H7 (cell line): ENCODE measurements at regions not wholly inside any gene's neighbourhood (a gene's known extent, or its start where the extent isn't known, plus 50 kb on each side); places are given as distances from the start of the nearest gene placed in this dataset.

Source experiments
- DNase-seq: peaks from one replicate; pipeline ENCODE4 v3.0.0; 2012
- H3K27me3 ChIP-seq: 2 replicates; pipeline ENCODE4 v1.6.0; 2011; ENCODE audit warnings: mild to moderate bottlenecking, low read length; ENCODE audit not compliant: control insufficient read depth, insufficient read depth
- H3K36me3 ChIP-seq: replicated peaks from 2 replicates; pipeline ENCODE4 v1.5.1; 2011; ENCODE audit warnings: low read length; ENCODE audit not compliant: control insufficient read depth, insufficient read depth
- H3K4me3 ChIP-seq: 2 replicates; pipeline ENCODE4 v1.5.1; 2011; ENCODE audit warnings: low read depth, mild to moderate bottlenecking, control low read depth, low read length, moderate library complexity; ENCODE audit not compliant: insufficient read depth

- Histone ChIP-seq H3K4me3 (no peak overlapping the region), H3K27me3 (no peaks in the 10 kb centered on the region), H3K36me3 (no peaks in the 10 kb centered on the region)
Measured at GRCh38 chr2:167380555-167380954, 492.3 kb downstream of the XIRP2 start.

GRCh38 chr2:167380094-167380493 is 491.8 kb downstream of the XIRP2 start:
- Histone ChIP-seq H3K36me3 (no peaks in the 10 kb centered on the region), H3K4me3 (no peak overlapping the region), H3K27me3 (no peaks in the 10 kb centered on the region)
- no peak for DNase-seq

More at GRCh38 chr2:167380555-167380954, 492.3 kb downstream of the XIRP2 start:
- no peak for DNase-seq

- no peaks in the 10 kb centered on the region for H3K36me3 ChIP-seq
- H3K27me3 ChIP-seq: no peaks in the 10 kb centered on the region
- DNase-seq: no peak
- H3K4me3 ChIP-seq: no peak overlapping the region
Measured at GRCh38 chr2:167369083-167369482, 480.8 kb downstream of the XIRP2 start.

- no peaks in the 10 kb centered on the region for H3K36me3 ChIP-seq
- no peaks in the 10 kb centered on the region for H3K27me3 ChIP-seq
- no peak overlapping the region for H3K4me3 ChIP-seq
- no peak for DNase-seq
Measured at GRCh38 chr2:167368371-167368770, 480.1 kb downstream of the XIRP2 start.

GRCh38 chr2:167365216-167365615 is 476.9 kb downstream of the XIRP2 start:
- Histone ChIP-seq H3K27me3 (no peaks in the 10 kb centered on the region), H3K36me3 (no peaks in the 10 kb centered on the region), H3K4me3 (no peak overlapping the region)
- DNase-seq: no peak

GRCh38 chr2:167361426-167361825 is 473.1 kb downstream of the XIRP2 start:
- H3K4me3 ChIP-seq: no peak overlapping the region
- no peaks in the 10 kb centered on the region for H3K27me3 ChIP-seq
- DNase-seq: no peak
- H3K36me3 ChIP-seq: no peaks in the 10 kb centered on the region

GRCh38 chr2:167355821-167356220 is 467.5 kb downstream of the XIRP2 start:
- H3K4me3 ChIP-seq: no peak overlapping the region
- DNase-seq: no peak

GRCh38 chr2:167353605-167354280 is 465.5 kb downstream of the XIRP2 start:
- no peaks in the 10 kb centered on the region for H3K27me3 ChIP-seq

More at GRCh38 chr2:167355821-167356220, 467.5 kb downstream of the XIRP2 start:
- Histone ChIP-seq H3K27me3 (no peaks in the 10 kb centered on the region), H3K36me3 (no peaks in the 10 kb centered on the region)

GRCh38 chr2:167345559-167345958 is 457.3 kb downstream of the XIRP2 start:
- DNase-seq: no peak
- H3K27me3 ChIP-seq: no peaks in the 10 kb centered on the region
- H3K4me3 ChIP-seq: no peak overlapping the region

More at GRCh38 chr2:167353605-167354280, 465.5 kb downstream of the XIRP2 start:
- Histone ChIP-seq H3K36me3 (no peaks in the 10 kb centered on the region), H3K4me3 (no peak overlapping the region)
- no peak for DNase-seq

GRCh38 chr2:167342769-167343168 is 454.5 kb downstream of the XIRP2 start:
- H3K4me3 ChIP-seq: no peak overlapping the region
- no peak for DNase-seq
- no peaks in the 10 kb centered on the region for H3K36me3 ChIP-seq
- H3K27me3 ChIP-seq: no peaks in the 10 kb centered on the region

More at GRCh38 chr2:167345559-167345958, 457.3 kb downstream of the XIRP2 start:
- H3K36me3 ChIP-seq: no peaks in the 10 kb centered on the region

GRCh38 chr2:167340322-167340721 is 452.0 kb downstream of the XIRP2 start:
- no peaks in the 10 kb centered on the region for H3K36me3 ChIP-seq
- no peaks in the 10 kb centered on the region for H3K27me3 ChIP-seq
- no peak overlapping the region for H3K4me3 ChIP-seq
- no peak for DNase-seq

- no peaks in the 10 kb centered on the region for H3K36me3 ChIP-seq
- no peaks in the 10 kb centered on the region for H3K27me3 ChIP-seq
- DNase-seq: no peak
- H3K4me3 ChIP-seq: no peak overlapping the region
Measured at GRCh38 chr2:167336213-167336612, 447.9 kb downstream of the XIRP2 start.

- Histone ChIP-seq H3K36me3 (no peaks in the 10 kb centered on the region), H3K27me3 (no peaks in the 10 kb centered on the region), H3K4me3 (no peak overlapping the region)
- DNase-seq: no peak
Measured at GRCh38 chr2:167335541-167335992, 447.3 kb downstream of the XIRP2 start.

GRCh38 chr2:167334146-167334742 is 446.0 kb downstream of the XIRP2 start:
- H3K4me3 ChIP-seq: no peak overlapping the region
- H3K36me3 ChIP-seq: no peaks in the 10 kb centered on the region
- H3K27me3 ChIP-seq: no peaks in the 10 kb centered on the region

GRCh38 chr2:167333245-167333644 is 445.0 kb downstream of the XIRP2 start:
- Histone ChIP-seq H3K4me3 (no peak overlapping the region), H3K36me3 (no peaks in the 10 kb centered on the region), H3K27me3 (no peaks in the 10 kb centered on the region)
- DNase-seq: no peak

More at GRCh38 chr2:167334146-167334742, 446.0 kb downstream of the XIRP2 start:
- DNase-seq: no peak
